Stomach (tissue), 8 donors: ENCODE measurements at regions not wholly inside any gene's neighbourhood (a gene's known extent, or its start where the extent isn't known, plus 50 kb on each side); places are given as distances from the start of the nearest gene placed in this dataset.

Source experiments
- DNase-seq, 2 donors: peaks; one replicate each; pipeline versions ENCODE4 v3.0.0 to v3.0.0-alpha.2; 2013 to 2019
- H3K27ac ChIP-seq, 5 donors: fragments of 200-600 bp in 4 of 5; sonication (generic) in 4 of 5; one replicate each; pipeline ENCODE4 v1.5.1; 2013 to 2019; ENCODE audit warnings: mild to moderate bottlenecking in 1 of 5, moderate library complexity in 1 of 5
- H3K27me3 ChIP-seq, 3 donors: fragments of 200-600 bp; sonication (generic); one replicate each; pipeline ENCODE4 v1.5.1; 2017 to 2019; ENCODE audit warnings: mixed run types in 1 of 3
- H3K36me3 ChIP-seq, 4 donors: fragments of 200-600 bp; sonication (generic); 1 replicate in 3 of 4; 2 replicates in 1 of 4; pipeline ENCODE4 v1.5.1; 2016 to 2019
- H3K4me1 ChIP-seq, 4 donors: fragments of 200-600 bp; sonication (generic); one replicate each; pipeline ENCODE4 v1.5.1; 2016 to 2019
- H3K4me3 ChIP-seq, 4 donors: fragments of 200-600 bp; sonication (generic) in 3 of 4; one replicate each; pipeline ENCODE4 v1.5.1; 2016 to 2019; ENCODE audit warnings: mild to moderate bottlenecking in 1 of 4
- H3K9me3 ChIP-seq, 4 donors: fragments of 200-600 bp; sonication (generic); one replicate each; pipeline ENCODE4 v1.5.1; 2016 to 2019
- EP300 ChIP-seq: sonication (generic); formaldehyde crosslinking; IDR thresholded peaks from one replicate; pipeline ENCODE4 v1.6.1; 2017; ENCODE audit warnings: antibody characterized with exemption
- POLR2A ChIP-seq, 4 donors: fragments of 450-650 bp; IDR thresholded peaks; one replicate each; pipeline ENCODE4 v1.6.1; 2016; ENCODE audit warnings: antibody characterized with exemption in 4 of 4, control low read depth in 2 of 4, mild to moderate bottlenecking in 1 of 4, moderate library complexity in 1 of 4
- POLR2AphosphoS5 ChIP-seq, 3 donors: sonication (generic); formaldehyde crosslinking; IDR thresholded peaks; one replicate each; pipeline ENCODE4 v1.6.1; 2016; ENCODE audit warnings: antibody characterized with exemption in 3 of 3
- WGBS, 5 donors: extraction: QIAGEN DNeasy Blood & Tissue Kit in 3 of 5; methylation state at CpG; one replicate each; pipeline versions ENCODE4 v1.1.5 to v1.1.7; 2013 to 2018; 5-methylcytosine and 5-hydroxymethylcytosine counted together
- intact Hi-C: fragments of 100-400 bp; cut with DNase I; formaldehyde crosslinking; loops from one replicate; pipeline ENCODE4 v1.15.1; 2023; ENCODE audit warnings: low total_unique reads
- TF ChIP-seq, protein P1 (sequence below), 7 experiments: fragments of 450-650 bp in 4 of 7; fragments of 200-600 bp in 3 of 7; sonication (generic) in 3 of 7; IDR thresholded peaks; one replicate each; pipeline ENCODE4 v1.5.1; 2016 to 2019; ENCODE audit warnings: antibody characterized with exemption in 7 of 7, control low read depth in 2 of 7, mild to moderate bottlenecking in 1 of 7
- donor health status: healthy with polysubstance abuse.
- donor health status: Bipolar disorder and iron deficiency.
- donor health status: healthy.

DNA sequence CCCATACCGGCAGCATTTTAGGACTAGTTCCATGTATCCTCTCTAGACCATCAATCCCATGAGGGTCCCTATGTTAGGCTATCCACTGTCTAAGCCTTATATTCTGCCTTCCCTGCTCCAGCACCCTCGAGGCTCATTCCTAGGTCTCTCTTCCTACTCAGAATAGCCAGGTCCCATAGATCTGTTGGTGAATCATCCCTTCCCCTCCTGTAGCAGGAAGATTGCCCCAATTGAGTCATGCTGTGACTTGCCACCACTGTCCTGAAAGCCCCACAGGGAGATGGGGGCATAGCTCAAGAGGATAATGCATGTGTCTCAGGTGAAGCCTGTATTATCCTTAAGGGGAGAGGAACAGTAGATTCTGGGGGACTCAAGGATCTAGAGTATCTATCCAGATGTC is 143.1 kb upstream of the MOCS1 start:
- peaks cover 0 to 8% (median 0%) of the 10 kb centered on the region in 3 donors for H3K27me3 ChIP-seq
- no peaks in the 10 kb centered on the region for H3K4me1 ChIP-seq
- no peak overlapping the region for H3K4me3 ChIP-seq
- no peaks in the 10 kb centered on the region for H3K36me3 ChIP-seq
- DNase-seq = no peak
- no peak overlapping the region for H3K27ac ChIP-seq
- TF ChIP-seq EP300 (no peak), POLR2A (IDR thresholded peaks at IDR 0.05) (no peak), POLR2AphosphoS5 (IDR thresholded peaks at IDR 0.05) (no peak)
- TF ChIP-seq, protein P1, sequence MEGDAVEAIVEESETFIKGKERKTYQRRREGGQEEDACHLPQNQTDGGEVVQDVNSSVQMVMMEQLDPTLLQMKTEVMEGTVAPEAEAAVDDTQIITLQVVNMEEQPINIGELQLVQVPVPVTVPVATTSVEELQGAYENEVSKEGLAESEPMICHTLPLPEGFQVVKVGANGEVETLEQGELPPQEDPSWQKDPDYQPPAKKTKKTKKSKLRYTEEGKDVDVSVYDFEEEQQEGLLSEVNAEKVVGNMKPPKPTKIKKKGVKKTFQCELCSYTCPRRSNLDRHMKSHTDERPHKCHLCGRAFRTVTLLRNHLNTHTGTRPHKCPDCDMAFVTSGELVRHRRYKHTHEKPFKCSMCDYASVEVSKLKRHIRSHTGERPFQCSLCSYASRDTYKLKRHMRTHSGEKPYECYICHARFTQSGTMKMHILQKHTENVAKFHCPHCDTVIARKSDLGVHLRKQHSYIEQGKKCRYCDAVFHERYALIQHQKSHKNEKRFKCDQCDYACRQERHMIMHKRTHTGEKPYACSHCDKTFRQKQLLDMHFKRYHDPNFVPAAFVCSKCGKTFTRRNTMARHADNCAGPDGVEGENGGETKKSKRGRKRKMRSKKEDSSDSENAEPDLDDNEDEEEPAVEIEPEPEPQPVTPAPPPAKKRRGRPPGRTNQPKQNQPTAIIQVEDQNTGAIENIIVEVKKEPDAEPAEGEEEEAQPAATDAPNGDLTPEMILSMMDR (IDR thresholded peaks at IDR 0.05) = no peak
- no peaks in the 10 kb centered on the region for H3K9me3 ChIP-seq
- intact Hi-C loops = no loop called here
- 64 to 80% (median 73%) methylated on average over 2 of the region's 2 CpGs for WGBS, 5 donors

DNA sequence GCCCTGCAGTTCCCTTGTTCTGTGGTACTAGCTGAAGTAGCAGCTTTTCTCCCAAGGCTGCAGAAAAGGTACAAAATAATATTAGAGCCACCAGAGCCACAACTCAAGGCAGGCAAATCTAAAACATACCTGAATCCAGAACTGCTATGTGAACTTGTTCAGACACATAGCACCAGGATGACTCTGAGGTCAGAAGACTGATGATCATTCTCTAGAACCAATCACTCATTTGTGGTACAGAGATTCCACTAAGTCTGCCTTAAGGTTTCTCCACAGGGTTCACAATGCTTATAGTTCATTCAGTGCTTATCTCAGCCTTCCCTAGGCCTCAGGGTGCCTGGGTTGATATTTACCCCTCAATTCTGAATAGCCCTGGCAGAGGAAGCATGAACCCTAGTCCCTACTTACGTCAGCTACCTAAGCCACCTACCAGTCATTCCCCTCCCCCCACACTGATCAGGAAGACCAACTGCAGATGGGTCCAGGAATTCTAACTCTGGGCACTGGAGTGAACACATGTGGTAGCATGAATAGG is 140.9 kb upstream of the MOCS1 start:
- Histone ChIP-seq H3K27me3 (peaks cover 0 to 8% (median 0%) of the 10 kb centered on the region in 3 donors), H3K9me3 (no peaks in the 10 kb centered on the region), H3K36me3 (no peaks in the 10 kb centered on the region), H3K4me3 (no peak overlapping the region), H3K27ac (no peak overlapping the region), H3K4me1 (no peaks in the 10 kb centered on the region)
- intact Hi-C loops = no loop called here
- DNase-seq = no peak
- WGBS, 5 donors = 39 to 86% (median 81%) methylated on average over 1 of the region's 1 CpG
- no peak for TF ChIP-seq POLR2A (IDR thresholded peaks at IDR 0.05)
- TF ChIP-seq POLR2AphosphoS5 (IDR thresholded peaks at IDR 0.05) = no peak
- TF ChIP-seq EP300 = no peak
- TF ChIP-seq, protein P1 (IDR thresholded peaks at IDR 0.05) = no peak

DNA sequence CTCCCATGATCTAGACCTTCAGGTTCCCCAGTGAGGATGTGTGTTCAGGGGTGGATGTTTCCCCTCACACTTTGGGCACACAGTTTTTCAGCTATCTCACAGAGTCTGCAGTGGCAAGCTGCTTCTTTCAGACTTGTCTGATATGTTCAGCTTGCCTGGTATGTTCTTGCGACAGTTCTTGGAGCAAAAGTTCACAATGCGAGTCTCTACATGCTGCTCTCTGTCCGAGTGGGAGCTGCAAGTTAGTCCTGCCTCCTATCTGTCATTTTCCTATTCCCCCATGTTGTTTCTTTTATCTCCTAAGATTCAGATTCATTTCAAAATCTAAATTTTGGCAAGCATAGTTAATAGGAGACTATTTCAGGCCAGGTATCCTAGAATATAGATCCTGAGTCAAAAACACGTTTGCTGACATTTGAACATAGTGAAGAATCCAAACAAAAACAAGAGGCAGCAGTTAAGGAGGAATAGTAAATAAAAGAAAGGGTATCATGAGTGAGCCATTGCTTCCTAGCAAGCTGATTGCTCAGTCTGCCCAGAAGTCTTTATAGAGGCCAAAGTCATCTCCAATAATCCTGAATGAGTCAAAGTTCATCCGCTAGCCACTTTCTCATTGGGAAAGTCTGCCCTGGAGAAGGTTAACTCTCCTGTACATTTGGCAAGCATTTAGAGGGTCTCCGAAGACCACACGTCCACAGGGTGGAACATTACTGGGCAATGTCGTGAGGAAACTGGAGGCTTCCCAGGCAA is 140.2 kb upstream of the MOCS1 start:
- DNase-seq = no peak
- TF ChIP-seq, protein P1 (IDR thresholded peaks at IDR 0.05) = no peak
- TF ChIP-seq EP300 (no peak), POLR2A (IDR thresholded peaks at IDR 0.05) (no peak), POLR2AphosphoS5 (IDR thresholded peaks at IDR 0.05) (no peak)
- Histone ChIP-seq H3K4me3 (no peak overlapping the region), H3K27ac (no peak overlapping the region), H3K36me3 (no peaks in the 10 kb centered on the region), H3K27me3 (peaks cover 0 to 8% (median 0%) of the 10 kb centered on the region in 3 donors), H3K9me3 (no peaks in the 10 kb centered on the region), H3K4me1 (no peaks in the 10 kb centered on the region)
- 74 to 84% (median 78%) methylated on average over 8 of the region's 8 CpGs for WGBS, 5 donors
- intact Hi-C loops = no loop called here

DNA sequence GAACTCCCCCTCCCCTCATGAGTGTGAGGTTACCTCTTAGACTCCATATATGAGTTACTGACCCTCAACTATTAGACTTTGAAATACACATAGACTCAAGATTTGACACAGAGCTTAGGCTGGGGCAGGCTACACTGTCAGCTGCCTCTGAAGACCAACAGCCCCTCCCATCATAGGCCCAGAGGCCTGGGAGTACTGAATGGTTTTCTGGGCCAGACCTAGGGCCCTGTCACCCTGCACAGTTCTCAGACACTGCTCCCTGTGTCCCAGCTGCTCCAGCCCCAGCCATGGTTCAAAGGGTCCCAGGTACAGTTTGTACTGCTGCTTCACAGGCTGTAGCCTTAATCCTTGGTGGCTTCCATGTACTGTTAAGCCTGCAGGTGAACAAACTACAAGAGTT is 132.1 kb upstream of the MOCS1 start:
- intact Hi-C loops = no loop called here
- no peak for DNase-seq
- H3K4me1 ChIP-seq = no peaks in the 10 kb centered on the region
- H3K9me3 ChIP-seq = peaks cover 0 to 8% (median 0%) of the 10 kb centered on the region in 4 donors
- no peak overlapping the region for H3K27ac ChIP-seq
- no peaks in the 10 kb centered on the region for H3K27me3 ChIP-seq
- H3K4me3 ChIP-seq = no peak overlapping the region
- TF ChIP-seq POLR2A (IDR thresholded peaks at IDR 0.05) (no peak), POLR2AphosphoS5 (IDR thresholded peaks at IDR 0.05) (no peak), EP300 (no peak)
- TF ChIP-seq, protein P1 (IDR thresholded peaks at IDR 0.05) = no peak
- no peaks in the 10 kb centered on the region for H3K36me3 ChIP-seq
